GM20431 (cell line): ENCODE measurements at regions not wholly inside any gene's neighbourhood (a gene's known extent, or its start where the extent isn't known, plus 50 kb on each side); places are given as distances from the start of the nearest gene placed in this dataset.
"Not testable (repeated sequence)": the region's sequence is repeated elsewhere in the genome, so short reads cannot be mapped to it uniquely, and the experiment has no call there.

Source experiments
- in situ Hi-C: fragments of 300-500 bp; cut with MseI, MboI; formaldehyde crosslinking; loops from one replicate; pipeline ENCODE4 v1.15.0; 2020; ENCODE audit warnings: low sequenced_read_pairs; ENCODE audit not compliant: unreplicated experiment

- in situ Hi-C loops, result not testable (repeated sequence)
These were observed 122.7 kb upstream of the RNF32 start for GRCh38 chr7:156517858-156518257.

- in situ Hi-C loops, result no loop called here
These were observed 123.7 kb upstream of the RNF32 start for GRCh38 chr7:156516791-156517378.

GRCh38 chr7:156515911-156516790 is 124.4 kb upstream of the RNF32 start:
- in situ Hi-C loops, result no loop called here

GRCh38 chr7:156514851-156515250 is 125.7 kb upstream of the RNF32 start:
- in situ Hi-C loops, result no loop called here

GRCh38 chr7:156511426-156511825 is 129.1 kb upstream of the RNF32 start:
- in situ Hi-C loops, result no loop called here

- in situ Hi-C loops, result no loop called here
These were observed 129.6 kb upstream of the RNF32 start for GRCh38 chr7:156510966-156511365.

- in situ Hi-C loops, result no loop called here
These were observed 131.4 kb upstream of the RNF32 start for GRCh38 chr7:156509216-156509615.

- in situ Hi-C loops, result no loop called here
These were observed 134.7 kb upstream of the RNF32 start for GRCh38 chr7:156505876-156506275.

GRCh38 chr7:156504687-156505545 is 135.7 kb upstream of the RNF32 start:
- in situ Hi-C loops, result no loop called here

- in situ Hi-C loops, result no loop called here
These were observed 136.6 kb upstream of the RNF32 start for GRCh38 chr7:156504006-156504405.

GRCh38 chr7:156503196-156503595 is 137.4 kb upstream of the RNF32 start:
- in situ Hi-C loops, result no loop called here

- in situ Hi-C loops, result not testable (repeated sequence)
These were observed 138.8 kb upstream of the RNF32 start for GRCh38 chr7:156501815-156502214.

GRCh38 chr7:156499247-156499881 is 141.2 kb upstream of the RNF32 start:
- in situ Hi-C loops, result no loop called here

- in situ Hi-C loops, result no loop called here
These were observed 142.6 kb upstream of the RNF32 start for GRCh38 chr7:156497776-156498509.

GRCh38 chr7:156496865-156497264 is 143.7 kb upstream of the RNF32 start:
- in situ Hi-C loops, result no loop called here

GRCh38 chr7:156496363-156496769 is 144.2 kb upstream of the RNF32 start:
- in situ Hi-C loops, result no loop called here

- in situ Hi-C loops, result no loop called here
These were observed 145.6 kb upstream of the RNF32 start for GRCh38 chr7:156494960-156495359.

- in situ Hi-C loops, result no loop called here
These were observed 146.6 kb upstream of the RNF32 start for GRCh38 chr7:156493942-156494341.

- in situ Hi-C loops, result no loop called here
These were observed 148.4 kb upstream of the RNF32 start for GRCh38 chr7:156492170-156492569.

GRCh38 chr7:156491435-156491834 is 149.1 kb upstream of the RNF32 start:
- in situ Hi-C loops, result no loop called here
